Right ventricle myocardium inferior (tissue), 1 donor: ENCODE measurements at regions not wholly inside any gene's neighbourhood (a gene's known extent, or its start where the extent isn't known, plus 50 kb on each side); places are given as distances from the start of the nearest gene placed in this dataset.
"Not testable (repeated sequence)": the region's sequence is repeated elsewhere in the genome, so short reads cannot be mapped to it uniquely, and the experiment has no call there.

Experiments used
- ATAC-seq: fragments of 200-7000 bp; cut with Tn5 transposase; one replicate; pipeline ENCODE4 v1.9.1; 2020; ENCODE audit warnings: mild to moderate bottlenecking, moderate library complexity
- DNase-seq: peaks from one replicate; pipeline ENCODE4 v3.0.0; 2021; ENCODE audit errors: missing footprints
- intact Hi-C: fragments of 100-400 bp; cut with DNase I; formaldehyde crosslinking; loops from one replicate; pipeline ENCODE4 v1.11.0; 2022
- donor health status: DM: no; HTN: yes; CAD: no; lungs with severe emphysema.

DNA sequence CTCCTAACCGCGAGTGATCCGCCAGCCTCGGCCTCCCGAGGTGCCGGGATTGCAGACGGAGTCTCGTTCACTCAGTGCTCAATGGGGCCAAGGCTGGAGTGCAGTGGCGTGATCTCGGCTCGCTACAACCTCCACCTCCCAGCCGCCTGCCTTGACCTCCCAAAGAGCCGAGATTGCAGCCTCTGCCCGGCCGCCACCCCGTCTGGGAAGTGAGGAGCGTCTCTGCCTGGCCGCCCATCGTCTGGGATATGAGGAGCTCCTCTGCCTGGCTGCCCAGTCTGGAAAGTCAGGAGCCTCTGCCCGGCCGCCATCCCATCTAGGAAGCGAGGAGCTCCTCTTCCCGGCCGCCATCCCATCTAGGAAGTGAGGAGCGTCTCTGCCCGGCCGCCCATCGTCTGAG lies 58.8 kb upstream of the ANKRD30BL start:
- DNase-seq, ATAC-seq, intact Hi-C loops: not testable (repeated sequence)

DNA sequence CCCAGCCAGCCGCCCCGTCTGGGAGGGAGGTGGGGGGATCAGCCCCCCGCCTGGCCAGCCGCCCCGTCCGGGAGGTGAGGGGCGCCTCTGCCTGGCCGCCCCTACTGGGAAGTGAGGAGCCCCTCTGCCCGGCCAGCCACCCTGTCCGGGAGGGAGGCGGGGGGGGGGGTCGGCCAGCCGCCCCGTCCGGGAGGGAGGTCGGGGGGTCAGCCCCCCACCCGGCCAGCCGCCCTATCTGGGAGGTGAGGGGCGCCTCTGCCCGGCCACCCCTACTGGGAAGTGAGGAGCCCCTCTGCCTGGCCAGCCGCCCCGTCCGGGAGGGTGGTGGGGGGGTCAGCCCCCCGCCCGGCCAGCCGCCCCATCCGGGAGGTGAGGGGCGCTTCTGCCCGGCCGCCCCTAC lies 60.1 kb upstream of the ANKRD30BL start:
- ATAC-seq, DNase-seq, intact Hi-C loops: not testable (repeated sequence)

DNA sequence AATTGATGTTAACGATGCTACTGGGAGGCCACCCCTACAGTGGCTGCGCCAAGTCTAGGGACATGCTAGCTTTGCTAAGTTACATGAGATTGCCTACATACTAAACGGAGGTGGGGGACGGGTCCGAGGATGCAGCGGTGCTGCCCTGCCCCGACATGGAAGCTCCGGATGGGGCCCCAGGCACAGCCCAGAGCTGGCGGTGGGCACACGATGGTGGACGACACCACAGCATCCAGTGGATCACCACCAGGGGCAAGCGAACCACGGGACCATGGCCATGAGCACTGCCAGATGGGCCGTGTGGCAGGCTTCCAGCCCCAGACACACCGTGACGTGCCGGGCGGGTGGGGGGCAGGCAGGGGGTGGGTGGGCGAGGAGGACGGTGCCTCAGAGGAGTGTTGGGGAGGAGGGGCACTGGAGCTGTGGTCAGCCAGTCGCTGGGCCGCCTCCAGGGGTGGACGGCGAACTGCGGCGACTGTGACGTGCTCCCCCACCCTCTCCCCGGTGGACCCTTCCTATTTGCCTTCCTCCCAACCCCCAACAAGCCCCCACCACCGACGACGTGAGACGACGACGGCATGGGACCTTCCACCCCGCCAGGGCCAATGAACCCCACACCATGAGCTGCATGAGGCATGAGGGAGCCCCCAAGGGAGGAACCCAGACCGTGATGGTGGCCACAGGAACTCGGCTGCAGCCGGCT lies 90.6 kb upstream of the ANKRD30BL start:
- DNase-seq (no peak), ATAC-seq (no peak)
- intact Hi-C loops, result no loop called here

DNA sequence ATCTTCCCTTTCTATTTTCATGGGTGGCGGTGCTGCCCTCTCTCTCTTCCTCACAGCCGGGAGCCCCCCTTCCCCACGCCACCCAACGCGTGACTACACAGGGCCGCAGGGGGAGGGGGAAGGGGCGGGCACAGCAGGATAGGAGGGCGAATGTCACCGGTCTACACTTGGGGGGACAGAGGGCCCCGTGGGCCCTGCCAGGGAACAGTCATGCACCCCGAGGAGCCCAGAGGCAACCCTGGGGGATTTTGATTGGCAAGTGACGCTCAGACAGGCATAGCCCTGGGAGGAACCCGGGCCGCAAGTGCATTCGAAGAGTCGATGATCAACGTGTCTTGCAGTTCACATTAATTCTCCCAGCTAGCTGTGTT lies 91.1 kb upstream of the ANKRD30BL start:
- ATAC-seq (no peak), DNase-seq (no peak)
- intact Hi-C loops, result no loop called here

DNA sequence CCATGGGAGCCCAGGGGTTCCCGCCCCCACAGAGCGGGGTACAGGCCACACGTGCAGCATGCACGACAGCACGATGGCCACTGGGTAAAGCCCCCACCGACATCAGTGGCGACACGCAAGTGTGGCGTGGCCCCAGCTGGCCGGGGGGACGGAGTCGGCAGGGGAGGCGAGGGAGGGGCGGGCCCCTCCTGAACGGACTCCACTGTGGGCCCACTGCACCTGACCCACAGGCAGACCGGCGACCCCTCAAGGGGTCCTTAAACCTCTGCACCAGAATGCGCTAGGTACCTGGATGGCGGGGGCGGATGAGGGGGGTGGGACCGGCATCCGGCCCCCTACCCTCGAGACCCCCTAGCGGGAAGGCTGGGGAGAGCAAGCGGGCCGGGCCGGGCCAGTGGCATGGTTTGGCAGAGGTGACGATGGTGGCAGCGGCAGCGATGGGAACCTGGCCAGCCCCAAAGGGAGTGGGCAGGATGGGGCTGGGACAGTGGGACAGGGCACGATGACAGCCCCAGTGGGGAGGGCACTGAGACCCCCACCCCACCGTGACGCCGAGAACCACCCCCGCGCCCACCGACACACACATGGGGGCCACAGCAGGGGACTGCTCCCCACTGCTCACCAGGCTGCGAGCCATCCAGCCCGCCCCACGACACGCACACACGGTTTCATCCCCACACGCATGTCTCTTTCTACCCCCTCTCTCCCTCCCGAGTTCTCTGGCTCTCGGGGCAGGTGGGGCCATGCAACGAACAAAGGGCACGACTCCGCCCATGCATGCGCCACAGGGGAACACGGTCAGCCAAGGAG lies 91.9 kb upstream of the ANKRD30BL start:
- intact Hi-C loops, result no loop called here
- DNase-seq (peak; percentile 53), ATAC-seq (no peak)

DNA sequence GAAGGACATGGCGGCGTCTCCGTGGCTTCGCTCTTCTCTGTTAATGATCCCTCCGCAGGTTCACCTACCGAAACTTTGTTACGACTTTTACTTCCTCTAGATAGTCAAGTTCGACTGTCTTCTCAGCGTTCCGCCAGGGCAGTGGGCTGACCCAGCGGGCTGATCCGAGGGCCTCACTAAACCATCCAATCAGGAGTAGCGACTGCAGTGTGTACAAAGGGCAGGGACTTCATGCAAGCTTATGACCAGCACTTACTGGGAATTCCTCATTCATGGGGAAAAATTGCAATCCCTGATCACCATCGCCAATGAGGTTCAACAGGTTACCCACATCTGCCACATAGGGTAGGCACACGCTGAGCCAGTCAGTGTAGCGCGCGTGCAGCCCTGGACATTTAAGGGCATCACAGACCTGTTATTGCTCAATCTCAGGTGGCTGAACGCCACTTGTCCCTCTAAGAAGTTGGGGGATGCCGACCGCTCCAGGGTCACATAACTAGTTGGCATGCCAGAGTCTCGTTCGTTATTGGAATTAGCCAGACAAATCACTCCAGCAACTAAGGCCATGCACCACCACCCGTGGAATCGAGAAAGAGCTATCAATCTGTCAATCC lies 92.7 kb upstream of the ANKRD30BL start:
- DNase-seq, result peak; percentile 65
- ATAC-seq, intact Hi-C loops: not testable (repeated sequence)

DNA sequence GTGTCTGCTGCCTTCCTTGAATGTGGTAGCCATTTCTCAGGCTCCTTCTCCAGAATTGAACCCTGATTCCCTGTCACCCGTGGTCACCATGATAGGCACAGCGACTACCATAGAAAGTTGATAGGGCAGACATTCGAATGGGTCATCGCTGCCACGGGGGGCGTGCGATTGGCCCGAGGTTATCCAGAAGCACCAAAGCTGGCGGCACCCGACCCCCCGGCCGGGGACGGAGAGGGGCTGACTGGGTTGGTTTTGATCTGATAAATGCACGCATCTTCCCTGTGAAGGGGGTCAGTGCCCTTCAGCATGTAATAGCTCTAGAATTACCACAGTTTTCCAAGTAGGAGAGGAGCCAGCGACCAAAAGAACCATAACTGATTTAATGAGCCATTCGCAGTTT lies 94.0 kb upstream of the ANKRD30BL start:
- ATAC-seq (no peak), DNase-seq (no peak)
- intact Hi-C loops, result no loop called here

DNA sequence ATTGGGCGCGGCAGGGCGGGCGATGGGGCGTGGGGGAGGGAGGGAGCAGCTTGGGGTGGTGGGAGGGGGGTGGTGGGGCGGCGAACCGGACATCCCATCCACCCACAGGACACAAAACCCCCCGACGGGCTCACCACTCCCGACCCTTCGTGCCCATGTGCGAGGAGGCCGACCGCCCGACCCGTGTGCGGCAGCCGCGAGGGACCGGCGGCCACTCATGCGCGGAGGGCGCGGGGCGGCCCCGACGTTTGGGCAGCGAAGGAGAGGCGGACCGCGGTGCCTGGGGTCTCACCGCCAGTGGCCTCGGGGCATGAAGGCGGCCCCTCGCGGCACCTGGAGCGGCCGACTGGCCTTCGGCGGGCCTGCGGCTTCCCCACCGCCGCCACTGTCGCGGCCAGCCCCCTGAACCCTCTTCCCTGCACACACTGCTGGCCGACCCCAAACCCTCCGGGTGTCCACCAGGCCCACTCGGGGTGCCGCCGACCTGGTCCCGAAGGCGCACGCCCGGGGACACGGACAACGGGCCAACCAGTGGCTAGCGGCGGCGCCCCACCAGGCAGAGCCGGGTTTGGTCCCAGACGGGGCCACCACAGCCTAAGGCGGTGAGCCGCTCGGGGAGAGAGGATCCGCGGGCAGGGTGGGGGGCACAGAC lies 94.6 kb upstream of the ANKRD30BL start:
- no peak for ATAC-seq
- DNase-seq, result no peak
- intact Hi-C loops, result no loop called here

DNA sequence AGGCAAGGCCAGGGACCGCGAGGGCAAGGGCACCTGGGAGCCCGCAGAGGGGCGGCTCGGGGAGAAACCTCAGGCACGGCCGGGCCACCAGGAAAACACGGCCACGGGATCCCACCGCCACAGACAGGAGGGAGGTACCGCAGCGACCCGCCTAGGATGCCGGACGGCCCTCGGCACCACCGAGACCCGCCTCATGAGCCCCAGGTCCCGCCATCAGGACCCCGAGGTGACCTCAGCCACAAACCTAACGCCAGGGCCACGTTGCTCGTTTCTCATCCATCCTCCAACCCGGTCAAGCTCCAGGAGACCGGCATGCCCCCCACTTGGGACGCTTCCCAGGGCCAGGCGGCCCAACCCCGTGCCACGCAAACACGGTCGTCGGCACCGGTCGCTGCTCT lies 95.2 kb upstream of the ANKRD30BL start:
- ATAC-seq, intact Hi-C loops, DNase-seq: not testable (repeated sequence)

DNA sequence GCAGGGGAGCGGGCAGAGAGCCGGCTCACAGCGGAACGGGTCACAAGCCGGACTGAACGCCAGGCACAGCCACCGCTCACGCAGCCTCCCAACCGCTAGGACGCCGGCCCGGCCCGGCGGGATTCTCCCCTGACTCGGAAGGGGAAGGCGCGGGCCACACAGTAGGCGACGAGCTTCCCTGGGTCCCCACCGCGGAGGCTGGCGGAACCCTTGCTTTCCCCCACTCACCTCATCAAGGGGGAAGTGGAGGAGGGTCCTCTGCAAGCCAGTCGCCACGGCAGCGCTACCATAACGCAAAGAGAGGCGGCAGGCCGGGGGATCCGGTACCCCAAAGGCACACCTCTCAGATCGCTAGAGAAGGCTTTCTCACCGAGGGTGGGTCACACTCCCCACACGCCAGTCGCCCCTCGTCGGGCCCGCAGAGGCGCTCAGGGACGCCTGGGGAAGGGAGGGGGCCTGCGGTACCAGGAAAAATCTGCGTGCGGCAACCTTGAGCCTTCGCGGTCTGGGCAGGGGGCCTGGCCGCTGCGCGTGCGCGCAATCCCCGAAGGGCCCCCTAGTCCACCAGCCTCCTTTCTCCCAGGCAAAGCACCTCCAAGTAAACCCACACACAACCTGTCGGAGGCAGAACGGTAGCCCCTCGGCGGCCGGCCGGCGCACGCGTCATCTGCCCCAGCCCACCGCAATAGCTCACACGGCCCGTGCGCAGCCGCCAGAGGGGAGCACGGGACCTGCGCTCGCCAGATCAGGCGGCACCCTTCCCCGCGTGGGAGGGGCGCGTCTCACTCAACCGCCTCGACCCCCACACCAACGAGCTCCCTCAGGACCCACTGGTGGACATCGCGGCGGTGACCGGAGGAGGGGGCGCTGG lies 95.8 kb upstream of the ANKRD30BL start:
- ATAC-seq, intact Hi-C loops: not testable (repeated sequence)
- peak; percentile 59 for DNase-seq

DNA sequence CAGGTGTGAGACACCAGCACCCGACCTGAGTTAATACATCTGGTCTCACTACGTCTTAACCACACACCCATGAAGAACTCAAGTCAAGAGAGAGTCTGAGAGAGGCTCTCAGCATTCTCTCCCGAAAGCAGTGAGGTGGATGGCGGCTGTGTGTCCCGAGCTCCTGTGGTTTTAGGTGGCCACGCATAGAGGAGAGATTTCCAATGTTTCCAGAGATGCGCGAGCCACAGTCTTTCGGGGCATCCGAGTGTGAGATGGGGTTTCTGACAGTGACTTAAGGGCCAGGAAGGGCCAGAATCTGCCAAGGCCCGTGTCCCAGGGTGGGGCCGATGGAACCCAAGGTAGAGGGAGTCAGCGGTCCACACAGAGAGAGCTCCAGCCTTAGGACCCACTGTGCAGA lies 97.5 kb upstream of the ANKRD30BL start:
- DNase-seq, intact Hi-C loops, ATAC-seq: not testable (repeated sequence)

DNA sequence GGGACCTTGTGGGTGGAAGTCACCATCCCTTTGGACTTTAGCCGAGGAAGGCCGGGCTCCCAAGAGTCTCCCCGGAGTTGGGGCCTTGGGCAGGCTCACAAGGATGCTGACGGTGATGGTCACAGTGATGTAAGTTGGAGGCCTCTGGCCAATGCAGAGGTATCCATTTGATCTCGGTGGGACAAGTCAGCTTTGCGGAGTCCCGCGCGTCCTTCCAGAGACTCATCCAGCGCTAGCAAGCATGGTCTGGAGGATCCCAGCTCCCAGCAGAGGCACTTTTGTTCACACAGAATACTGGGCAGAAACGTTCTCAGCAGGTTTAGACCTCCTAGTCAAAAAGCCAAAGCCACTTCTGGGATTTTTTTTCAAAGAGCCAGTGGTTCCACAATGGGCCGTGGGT lies 103.8 kb upstream of the ANKRD30BL start:
- DNase-seq, intact Hi-C loops, ATAC-seq: not testable (repeated sequence)

DNA sequence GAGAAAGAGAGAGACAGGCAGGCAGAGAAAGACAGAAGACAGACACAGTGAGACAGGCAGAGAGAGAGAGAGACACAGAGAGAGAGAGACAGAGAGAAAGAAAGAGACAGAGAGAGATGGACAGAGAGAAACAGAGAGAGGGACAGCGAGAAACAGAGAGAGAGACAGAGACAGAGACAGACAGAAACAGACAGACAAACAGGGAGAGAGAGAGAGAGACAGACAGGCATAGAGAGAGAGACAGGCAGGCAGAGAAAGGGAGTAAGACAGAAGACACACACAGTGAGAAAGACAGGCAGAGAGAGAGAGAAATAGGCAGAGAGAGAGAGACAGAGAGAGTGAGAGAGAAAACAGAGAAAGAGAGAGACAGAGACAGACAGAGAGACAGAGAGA lies 105.3 kb upstream of the ANKRD30BL start:
- no peak for DNase-seq
- intact Hi-C loops, result no loop called here
- no peak for ATAC-seq

DNA sequence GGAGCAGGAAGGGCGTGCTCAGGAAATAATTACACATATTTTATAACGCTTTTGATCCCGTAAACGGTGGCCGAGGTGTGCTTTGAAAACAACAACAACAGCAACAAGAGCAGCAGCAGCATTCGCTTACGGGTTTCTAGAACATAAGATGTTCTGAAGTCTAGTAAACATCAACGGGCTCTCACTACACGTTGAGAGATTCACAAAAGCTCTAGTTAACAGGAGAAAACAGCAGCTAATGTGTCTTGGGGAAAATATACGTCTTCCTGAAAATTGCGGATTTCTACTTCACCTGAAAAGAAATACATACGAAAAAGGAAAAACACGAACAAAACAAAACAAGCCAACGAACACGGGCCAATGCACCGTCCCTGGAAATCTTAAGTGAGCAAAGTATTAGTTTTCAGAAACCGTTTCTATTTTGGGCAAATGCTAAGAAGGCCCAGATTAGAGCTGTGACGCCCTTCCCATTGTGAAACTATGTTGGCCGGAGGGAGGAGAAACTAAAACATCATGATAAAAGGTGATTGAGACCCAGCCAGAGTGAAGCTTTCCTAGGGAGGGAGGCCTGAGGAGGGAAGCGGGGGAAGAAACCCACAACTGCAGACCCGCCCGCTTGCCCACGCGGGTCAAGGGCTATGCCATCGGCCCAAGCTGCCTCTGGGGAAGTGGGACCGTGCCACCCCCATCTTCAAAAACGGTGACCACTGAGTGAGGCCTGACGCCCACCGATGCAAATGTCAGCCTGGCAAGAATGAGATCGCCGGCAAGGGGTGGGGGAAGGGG lies 105.9 kb upstream of the ANKRD30BL start:
- ATAC-seq, intact Hi-C loops: not testable (repeated sequence)
- peak; percentile 23 for DNase-seq

DNA sequence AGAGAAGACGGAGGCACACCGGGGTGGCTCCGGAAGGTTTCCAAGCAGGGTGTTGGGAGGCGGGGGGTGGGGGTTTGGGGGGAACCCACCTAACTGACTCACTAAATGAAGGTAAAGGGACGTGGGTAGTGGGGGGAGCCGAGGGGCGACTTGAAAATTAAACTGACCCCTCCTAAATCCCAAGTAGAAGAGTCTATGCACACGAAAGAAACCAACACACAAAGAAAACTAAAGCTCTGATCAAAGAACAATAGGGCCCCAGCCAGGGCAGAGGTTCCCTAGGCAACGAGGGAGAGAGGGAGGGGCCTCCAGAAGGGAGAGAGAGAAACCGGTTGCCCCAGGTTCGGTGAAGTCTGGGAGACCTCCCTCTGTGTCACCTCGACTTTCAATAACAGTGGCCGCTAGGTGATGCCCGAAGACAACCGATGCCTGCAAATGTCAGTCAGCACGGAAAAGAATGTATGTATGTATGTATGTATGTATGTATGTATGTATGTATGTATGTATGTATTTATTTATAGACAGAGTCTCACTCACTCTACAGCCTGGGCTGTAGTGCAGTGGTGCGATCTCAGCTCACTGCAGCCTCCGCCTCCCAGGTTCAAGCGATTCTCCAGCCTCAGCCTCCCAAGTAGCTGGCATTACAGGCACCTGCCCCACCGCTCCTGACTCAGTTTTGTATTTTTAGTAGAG lies 106.7 kb upstream of the ANKRD30BL start:
- intact Hi-C loops, DNase-seq, ATAC-seq: not testable (repeated sequence)

DNA sequence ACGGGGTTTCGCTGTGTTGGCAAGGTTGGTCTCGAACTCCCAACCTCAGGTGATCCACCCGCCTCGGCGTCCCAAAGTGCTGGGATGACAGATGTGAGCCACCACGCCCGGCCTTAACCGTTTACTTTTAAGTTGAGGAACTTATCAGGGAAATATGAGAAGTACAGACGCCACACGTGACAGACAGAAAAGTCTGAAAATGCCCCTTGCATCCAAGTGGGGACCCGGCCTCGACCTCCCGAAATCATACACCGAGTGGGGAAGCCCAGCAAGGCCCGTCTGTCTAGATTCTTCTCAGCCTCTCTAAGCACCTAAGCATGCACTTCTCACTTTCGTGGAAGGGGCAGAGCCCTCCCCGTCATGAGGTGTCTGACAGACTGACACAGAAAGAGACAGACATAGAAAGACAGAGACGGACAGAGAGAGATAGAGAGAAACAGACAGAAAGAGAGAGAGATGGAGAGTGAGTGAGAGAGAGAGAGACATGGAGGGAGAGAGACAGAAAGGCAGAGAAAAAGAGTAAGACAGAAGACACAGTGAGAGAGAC lies 107.3 kb upstream of the ANKRD30BL start:
- intact Hi-C loops, result no loop called here
- peak; percentile 35 for DNase-seq
- ATAC-seq, result no peak

DNA sequence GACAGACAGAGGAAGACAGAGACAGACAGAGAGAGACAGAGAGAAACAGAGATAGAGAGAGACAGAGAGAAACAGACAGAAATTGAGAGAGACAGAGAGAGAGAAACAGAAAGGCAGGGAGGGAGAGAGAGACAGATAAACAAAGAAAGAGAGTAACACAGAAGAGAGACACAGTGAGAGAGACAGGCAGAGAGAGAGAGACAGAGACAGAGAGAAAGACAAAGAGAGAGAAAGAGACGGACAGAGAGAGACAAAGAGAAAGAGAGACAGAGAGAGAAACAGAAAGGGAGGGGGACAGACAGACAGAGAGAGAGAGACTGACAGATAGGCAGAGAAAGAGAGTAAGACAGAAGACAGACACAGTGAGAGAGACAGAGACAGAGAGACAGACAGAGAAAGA lies 108.5 kb upstream of the ANKRD30BL start:
- intact Hi-C loops, result no loop called here
- no peak for ATAC-seq

More for the DNA sequence above, 108.5 kb upstream of the ANKRD30BL start:
- DNase-seq, result no peak
